H1 (cell line): ENCODE measurements at regions not wholly inside any gene's neighbourhood (a gene's known extent, or its start where the extent isn't known, plus 50 kb on each side); places are given as distances from the start of the nearest gene placed in this dataset.

Experiments used
- CTCF ChIA-PET: fragments of 300-600 bp; sonication (Branson Sonifier 250); formaldehyde crosslinking; loops from one replicate; lab custom pipeline; 2021; ENCODE audit not compliant: partially characterized antibody; lab: Charles Lee
- POLR2A ChIA-PET: fragments of 300-600 bp; sonication (Branson Sonifier 250); formaldehyde crosslinking; loops from one replicate; lab custom pipeline; 2021; ENCODE audit warnings: inconsistent platforms; ENCODE audit not compliant: partially characterized antibody; lab: Charles Lee
- DNase-seq, 2 experiments: peaks; one replicate each; pipeline versions ENCODE4 v3.0.0 to v3.0.0-alpha.2; 2010 to 2022; ENCODE audit warnings: low spot score in 2 of 2, low read depth in 1 of 2, mixed read lengths in 1 of 2
- FAIRE-seq: peaks from 2 replicates; lab custom pipeline; 2011; peaks lifted over from hg19 to GRCh38; lab: Jason Lieb, UNC
- H2AFZ ChIP-seq: 2 replicates; pipeline ENCODE4 v1.8.1; 2012; ENCODE audit warnings: low read length, inconsistent platforms
- H2AK5ac ChIP-seq: 2 replicates; pipeline ENCODE4 v1.6.1; 2013; ENCODE audit warnings: low read depth, low read length
- H2BK120ac ChIP-seq: replicated peaks from 2 replicates; pipeline ENCODE3; 2013; ENCODE audit warnings: low read depth, low read length, inconsistent platforms
- H2BK12ac ChIP-seq: 2 replicates; pipeline ENCODE4 v1.6.1; 2013; ENCODE audit warnings: low read depth, low read length
- H2BK15ac ChIP-seq: 2 replicates; pipeline ENCODE4 v1.6.1; 2013; ENCODE audit warnings: low read length
- H2BK20ac ChIP-seq: 2 replicates; pipeline ENCODE4 v1.6.1; 2013; ENCODE audit warnings: low read length
- H2BK5ac ChIP-seq: 2 replicates; pipeline ENCODE4 v1.6.1; 2013; ENCODE audit warnings: low read depth, low read length
- H3K14ac ChIP-seq: 2 replicates; pipeline ENCODE4 v1.6.1; 2013; ENCODE audit warnings: inconsistent platforms; ENCODE audit not compliant: insufficient read length
- H3K18ac ChIP-seq: 2 replicates; pipeline ENCODE4 v1.6.1; 2013; ENCODE audit warnings: low read length; ENCODE audit errors: extremely low read depth
- H3K23ac ChIP-seq: 2 replicates; pipeline ENCODE4 v1.6.1; 2013; ENCODE audit warnings: inconsistent platforms; ENCODE audit not compliant: insufficient read length
- H3K23me2 ChIP-seq: 2 replicates; pipeline ENCODE4 v1.6.1; 2013; ENCODE audit warnings: low read depth, low read length
- H3K27ac ChIP-seq: 2 replicates; pipeline ENCODE4 v1.6.1; 2011; ENCODE audit warnings: low read depth, low read length, inconsistent platforms
- H3K27me3 ChIP-seq, 4 experiments: replicated peaks in 1 of 4; 1 replicate in 1 of 4; 2 replicates in 3 of 4; pipeline versions ENCODE4 v1.6.1 to v1.8.1; 2011 to 2013; ENCODE audit warnings: low read length in 3 of 4, mild to moderate bottlenecking in 3 of 4, inconsistent platforms in 2 of 4, mixed read lengths in 2 of 4, moderate library complexity in 1 of 4; ENCODE audit not compliant: control insufficient read depth in 3 of 4, insufficient read depth in 3 of 4; ENCODE audit errors: extremely low read depth in 1 of 4
- H3K36me3 ChIP-seq, 4 experiments: 2 replicates each; pipeline versions ENCODE4 v1.6.1 to v1.8.1; 2011 to 2013; ENCODE audit warnings: mild to moderate bottlenecking in 4 of 4, low read length in 3 of 4, moderate library complexity in 2 of 4, control low read depth in 1 of 4, inconsistent platforms in 1 of 4; ENCODE audit not compliant: insufficient read depth in 4 of 4, control insufficient read depth in 2 of 4
- H3K4ac ChIP-seq: replicated peaks from 2 replicates; pipeline ENCODE3; 2013; ENCODE audit warnings: low read length, low read depth, mixed read lengths, inconsistent platforms; ENCODE audit not compliant: insufficient read length
- H3K4me1 ChIP-seq, 4 experiments: replicated peaks in 1 of 4; 1 replicate in 1 of 4; 2 replicates in 3 of 4; pipeline versions ENCODE4 v1.6.1 to v1.8.1; 2011 to 2013; ENCODE audit warnings: low read length in 3 of 4, inconsistent platforms in 2 of 4, mixed read lengths in 1 of 4; ENCODE audit not compliant: insufficient read depth in 4 of 4, control insufficient read depth in 3 of 4
- H3K4me2 ChIP-seq, 2 experiments: 2 replicates each; pipeline versions ENCODE4 v1.6.1 to v1.8.1; 2011 to 2013; ENCODE audit warnings: low read depth in 2 of 2, low read length in 2 of 2, control low read depth in 1 of 2, inconsistent platforms in 1 of 2, mild to moderate bottlenecking in 1 of 2; ENCODE audit not compliant: insufficient read depth in 1 of 2
- H3K4me3 ChIP-seq, 4 experiments: fragments of 200-600, 300-600 bp in 1 of 4; sonication (generic), shearing (Covaris generic), sonication (Bioruptor Twin) in 1 of 4; 2 replicates each; pipeline versions ENCODE4 v1.5.1 to v1.8.1; 2011 to 2016; ENCODE audit warnings: low read length in 4 of 4, low read depth in 3 of 4, control low read depth in 2 of 4, inconsistent platforms in 2 of 4, mild to moderate bottlenecking in 2 of 4, mixed read lengths in 1 of 4, moderate library complexity in 1 of 4; ENCODE audit not compliant: insufficient read depth in 2 of 4; ENCODE audit errors: extremely low read depth in 1 of 4
- H3K56ac ChIP-seq: replicated peaks from 2 replicates; pipeline ENCODE3; 2013; ENCODE audit warnings: low read depth, mild to moderate bottlenecking, mixed read lengths, low read length, inconsistent platforms; ENCODE audit not compliant: insufficient read length
- H3K79me1 ChIP-seq: 2 replicates; pipeline ENCODE4 v1.6.1; 2013; ENCODE audit warnings: low read depth, low read length, control low read depth
- H3K79me2 ChIP-seq, 2 experiments: 2 replicates each; pipeline versions ENCODE4 v1.6.1 to v1.8.1; 2012 to 2013; ENCODE audit warnings: low read length in 2 of 2, mild to moderate bottlenecking in 2 of 2, inconsistent platforms in 1 of 2; ENCODE audit not compliant: insufficient read depth in 2 of 2, control insufficient read depth in 1 of 2
- H3K9ac ChIP-seq, 4 experiments: replicated peaks in 1 of 4; 1 replicate in 1 of 4; 2 replicates in 3 of 4; pipeline versions ENCODE4 v1.6.1 to v1.8.1; 2011 to 2013; ENCODE audit warnings: low read depth in 3 of 4, low read length in 3 of 4, control low read depth in 2 of 4, mild to moderate bottlenecking in 2 of 4, moderate library complexity in 2 of 4, inconsistent platforms in 1 of 4; ENCODE audit errors: extremely low read depth in 1 of 4
- H3K9me3 ChIP-seq, 2 experiments: 2 replicates each; pipeline versions ENCODE4 v1.6.1 to v1.8.1; 2012 to 2013; ENCODE audit warnings: mild to moderate bottlenecking in 2 of 2, moderate library complexity in 2 of 2, control low read depth in 1 of 2, inconsistent platforms in 1 of 2, low read depth in 1 of 2, low read length in 1 of 2, mixed read lengths in 1 of 2; ENCODE audit not compliant: insufficient read depth in 2 of 2
- H4K20me1 ChIP-seq, 2 experiments: replicated peaks in 1 of 2; 2 replicates each; pipeline versions ENCODE3 to v1.8.1; 2011 to 2013; ENCODE audit warnings: inconsistent platforms in 2 of 2, low read length in 2 of 2, mild to moderate bottlenecking in 1 of 2; ENCODE audit not compliant: insufficient read depth in 2 of 2, control insufficient read depth in 1 of 2
- H4K5ac ChIP-seq: 2 replicates; pipeline ENCODE4 v1.6.1; 2013; ENCODE audit warnings: low read length, low read depth, mixed read lengths, inconsistent platforms; ENCODE audit not compliant: insufficient read length
- H4K8ac ChIP-seq: 2 replicates; pipeline ENCODE4 v1.8.0; 2013; ENCODE audit warnings: mild to moderate bottlenecking, moderate library complexity, low read length, inconsistent platforms; ENCODE audit not compliant: insufficient read depth; ENCODE audit errors: extremely low read depth
- H4K91ac ChIP-seq: replicated peaks from 2 replicates; pipeline ENCODE3; 2013; ENCODE audit warnings: low read length, mixed read lengths, inconsistent platforms; ENCODE audit not compliant: insufficient read length
- ATF2 ChIP-seq: IDR thresholded peaks from 2 replicates; pipeline ENCODE4 v1.6.1; 2012; ENCODE audit warnings: low read length, inconsistent platforms
- CHD1 ChIP-seq: IDR thresholded peaks from 2 replicates; pipeline ENCODE4 v1.6.1; 2012; ENCODE audit warnings: low read depth, low read length, improper control_type of control experiment
- CTCF ChIP-seq, 3 experiments: IDR thresholded peaks; 1 replicate in 2 of 3; 2 replicates in 1 of 3; pipeline versions ENCODE4 v1.5.1 to v1.6.1; 2011; ENCODE audit warnings: low read length in 3 of 3, mild to moderate bottlenecking in 3 of 3, inconsistent platforms in 2 of 3, low read depth in 1 of 3, moderate library complexity in 1 of 3; ENCODE audit not compliant: insufficient read depth in 1 of 3; ENCODE audit errors: control extremely low read depth in 1 of 3
- FOSL1 ChIP-seq: IDR thresholded peaks from 2 replicates; pipeline ENCODE4 v1.6.1; 2011; ENCODE audit warnings: mild to moderate bottlenecking, low read depth, low read length, moderate library complexity; ENCODE audit not compliant: insufficient read depth
- GABPA ChIP-seq: IDR thresholded peaks from 2 replicates; pipeline ENCODE4 v1.6.1; 2011; ENCODE audit warnings: mild to moderate bottlenecking, low read length, moderate library complexity, borderline replicate concordance; ENCODE audit not compliant: insufficient read depth
- JUN ChIP-seq: IDR thresholded peaks from 2 replicates; pipeline ENCODE4 v1.6.1; 2011; ENCODE audit warnings: low read depth, mild to moderate bottlenecking, improper control_type of control experiment, low read length
- JUND ChIP-seq: IDR thresholded peaks from 2 replicates; pipeline ENCODE4 v1.6.1; 2011; ENCODE audit warnings: mild to moderate bottlenecking, improper control_type of control experiment, low read length
- PHF8 ChIP-seq: fragments of 200-600 bp; sonication (generic); conservative IDR thresholded peaks from 2 replicates; pipeline ENCODE4 v1.7.1; 2012; ENCODE audit warnings: low read depth, mild to moderate bottlenecking, inconsistent platforms, low read length, moderate library complexity
- TAF7 ChIP-seq: optimal IDR thresholded peaks from 2 replicates; pipeline ENCODE3; 2011; ENCODE audit warnings: low read depth, mild to moderate bottlenecking, inconsistent platforms, low read length, moderate library complexity, borderline replicate concordance
- TCF12 ChIP-seq: IDR thresholded peaks from 2 replicates; pipeline ENCODE4 v1.6.1; 2011; ENCODE audit warnings: low read depth, mild to moderate bottlenecking, low read length
- WGBS, 2 experiments: shearing (Covaris generic) in 1 of 2; methylation state at CpG; one replicate each; pipeline versions ENCODE4 v1.1.6 to v1.1.7; 2013 to 2015; ENCODE audit warnings: low lambda C conversion rate in 2 of 2, mixed read lengths in 2 of 2, inconsistent platforms in 1 of 2, low coverage in 1 of 2, missing lambda C conversion rate in 1 of 2; ENCODE audit not compliant: insufficient replicate concordance in 2 of 2, insufficient coverage in 1 of 2, insufficient read length in 1 of 2; ENCODE audit errors: extremely low coverage in 1 of 2, missing lambda C conversion rate in 1 of 2; 5-methylcytosine and 5-hydroxymethylcytosine counted together

GRCh38 chr4:28523681-28524190 is 1663.1 kb downstream of the STIM2 start:
- no peak overlapping the region for H4K8ac ChIP-seq
- H3K27ac ChIP-seq: no peak overlapping the region
- no peaks in the 10 kb centered on the region for H3K79me1 ChIP-seq
- no peak overlapping the region for H3K23ac ChIP-seq
- no peak overlapping the region for H3K18ac ChIP-seq
- H2BK15ac ChIP-seq: no peak overlapping the region
- no peak overlapping the region for H3K4ac ChIP-seq
- no peaks in the 10 kb centered on the region for H3K79me2 ChIP-seq
- H3K56ac ChIP-seq: no peak overlapping the region
- H3K9ac ChIP-seq: no peak overlapping the region
- H2BK5ac ChIP-seq: no peak overlapping the region
- no peak overlapping the region for H4K91ac ChIP-seq
- H3K14ac ChIP-seq: no peak overlapping the region
- H4K5ac ChIP-seq: no peak overlapping the region
- H3K4me1 ChIP-seq: no peaks in the 10 kb centered on the region
- ChIA-PET CTCF (no interaction called here), POLR2A (no interaction called here)
- 0 out of 2 replicates have a peak, but pooled peaks cover 2% of the 10 kb centered on the region for H3K23me2 ChIP-seq
- H2BK120ac ChIP-seq: no peak overlapping the region
- no peak overlapping the region for H2AK5ac ChIP-seq
- no peak overlapping the region for H2AFZ ChIP-seq
- WGBS, 2 experiments: 93% methylated on average over 3 of the region's 3 CpGs; no CpG with 5 or more reads in 1 of the 2 experiments
- no peaks in the 10 kb centered on the region for H3K36me3 ChIP-seq
- no peak overlapping the region for H3K4me2 ChIP-seq
- FAIRE-seq (no peak), DNase-seq (no peak)
- H2BK12ac ChIP-seq: no peak overlapping the region
- H3K4me3 ChIP-seq: no peak overlapping the region
- H3K27me3 ChIP-seq: no peaks in the 10 kb centered on the region
- no peak overlapping the region for H2BK20ac ChIP-seq
- H4K20me1 ChIP-seq: no peaks in the 10 kb centered on the region
- H3K9me3 ChIP-seq: no peaks in the 10 kb centered on the region
- TF ChIP-seq TCF12 (no peak), CHD1 (no peak), TAF7 (no peak), ATF2 (no peak), PHF8 (no peak), JUN (no peak), GABPA (no peak), CTCF (IDR thresholded peaks at IDR 0.05; ENCODE audit: control extremely low read depth in 1 of 3, insufficient read depth in 1 of 3, low read depth in 1 of 3, low read length in 3 of 3) (no peak), FOSL1 (no peak), JUND (no peak)
